ENCODE measurements at regions not wholly inside any gene's neighbourhood (a gene's known extent, or its start where the extent isn't known, plus 50 kb on each side); places are given as distances from the start of the nearest gene placed in this dataset.

DNA sequence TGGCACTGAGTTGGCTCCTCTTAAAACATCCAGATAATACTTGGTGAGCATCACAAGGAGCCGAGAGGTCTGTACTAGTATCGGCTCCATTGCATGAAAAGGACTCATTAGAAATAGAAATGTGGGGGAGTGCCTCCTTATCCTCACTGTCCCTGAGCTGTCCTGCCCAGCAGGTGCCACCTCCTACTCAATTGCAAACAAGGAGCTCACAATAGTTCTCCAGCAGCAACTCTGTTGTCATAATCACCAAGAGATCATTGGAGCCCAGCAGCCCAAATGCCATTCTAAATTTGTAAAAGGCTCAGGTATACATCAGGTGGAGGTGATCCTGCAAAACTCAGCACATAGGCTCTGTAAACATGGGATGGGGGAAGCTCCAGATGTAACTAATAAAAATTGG is 99.1 kb downstream of the PLK2 start:
- no peak for TF ChIP-seq POLR2A (IDR thresholded peaks at IDR 0.05)
- TF ChIP-seq, protein P1, sequence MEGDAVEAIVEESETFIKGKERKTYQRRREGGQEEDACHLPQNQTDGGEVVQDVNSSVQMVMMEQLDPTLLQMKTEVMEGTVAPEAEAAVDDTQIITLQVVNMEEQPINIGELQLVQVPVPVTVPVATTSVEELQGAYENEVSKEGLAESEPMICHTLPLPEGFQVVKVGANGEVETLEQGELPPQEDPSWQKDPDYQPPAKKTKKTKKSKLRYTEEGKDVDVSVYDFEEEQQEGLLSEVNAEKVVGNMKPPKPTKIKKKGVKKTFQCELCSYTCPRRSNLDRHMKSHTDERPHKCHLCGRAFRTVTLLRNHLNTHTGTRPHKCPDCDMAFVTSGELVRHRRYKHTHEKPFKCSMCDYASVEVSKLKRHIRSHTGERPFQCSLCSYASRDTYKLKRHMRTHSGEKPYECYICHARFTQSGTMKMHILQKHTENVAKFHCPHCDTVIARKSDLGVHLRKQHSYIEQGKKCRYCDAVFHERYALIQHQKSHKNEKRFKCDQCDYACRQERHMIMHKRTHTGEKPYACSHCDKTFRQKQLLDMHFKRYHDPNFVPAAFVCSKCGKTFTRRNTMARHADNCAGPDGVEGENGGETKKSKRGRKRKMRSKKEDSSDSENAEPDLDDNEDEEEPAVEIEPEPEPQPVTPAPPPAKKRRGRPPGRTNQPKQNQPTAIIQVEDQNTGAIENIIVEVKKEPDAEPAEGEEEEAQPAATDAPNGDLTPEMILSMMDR (IDR thresholded peaks at IDR 0.05) = no peak
